ENCODE measurements at regions not wholly inside any gene's neighbourhood (a gene's known extent, or its start where the extent isn't known, plus 50 kb on each side); places are given as distances from the start of the nearest gene placed in this dataset.

DNA sequence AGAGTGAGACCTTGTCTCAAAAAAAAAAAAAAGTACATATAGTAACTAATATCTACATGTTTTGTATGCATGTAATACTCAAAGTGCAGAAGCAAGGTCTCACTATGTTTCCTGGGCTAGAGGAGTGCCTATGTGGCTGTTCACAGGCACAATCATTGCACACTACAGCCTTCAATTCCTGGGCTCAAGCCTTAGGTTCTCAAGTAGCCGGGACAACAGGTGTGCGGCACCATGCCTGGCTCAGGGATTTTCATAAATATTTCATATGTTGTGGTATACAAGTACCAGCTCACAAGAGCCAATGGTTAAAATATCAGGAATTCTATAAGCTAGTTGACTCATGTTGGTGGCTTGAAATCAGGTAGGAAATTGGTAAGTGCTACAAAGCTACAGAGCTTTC is 94.8 kb downstream of the LARP7 start:
- H4K8ac ChIP-seq (ENCODE audit: low read depth in 2 of 2, low read length in 2 of 2), result no peak overlapping the region
- no peak overlapping the region for H2AFZ ChIP-seq (replicated peaks; ENCODE audit: low read length, poor library complexity)
- H4K5ac ChIP-seq (ENCODE audit: low read depth, low read length), result no peak overlapping the region
- H3K23ac ChIP-seq (ENCODE audit: low read depth, low read length), result no peak overlapping the region
- H2AK9ac ChIP-seq (replicated peaks; ENCODE audit: low read depth, low read length, poor library complexity), result no peak overlapping the region
- H2BK5ac ChIP-seq (ENCODE audit: low read depth, low read length, poor library complexity, severe bottlenecking), result no peak overlapping the region
- H3K9me1 ChIP-seq (ENCODE audit: insufficient read depth, low read length), result no peaks in the 10 kb centered on the region
- no peak overlapping the region for H3K18ac ChIP-seq (ENCODE audit: low read depth, low read length)
- ChIA-PET POLR2A (ENCODE audit: unreplicated experiment) (no interaction called here), CTCF (no interaction called here)
- DNase-seq (no peak), ATAC-seq (ENCODE audit: low read depth) (no peak)
- no peak overlapping the region for H2BK15ac ChIP-seq (ENCODE audit: low read depth, low read length)
- no peak overlapping the region for H3K4me3 ChIP-seq (ENCODE audit: insufficient read depth, low read depth, low read length)
- no peaks in the 10 kb centered on the region for H3K9me3 ChIP-seq (ENCODE audit: control insufficient read depth, insufficient read depth, low read length)
- H3K36me3 ChIP-seq (ENCODE audit: control insufficient read depth, insufficient read depth, low read length), result no peaks in the 10 kb centered on the region
- in situ Hi-C loops (cut with MboI; ENCODE audit: low sequenced_read_pairs), result no loop called here
- H3K9ac ChIP-seq (ENCODE audit: low read depth, low read length), result no peak overlapping the region
- H3K14ac ChIP-seq (replicated peaks; ENCODE audit: low read depth, low read length), result no peak overlapping the region
- H3K4ac ChIP-seq (ENCODE audit: low read depth, low read length), result no peak overlapping the region
- no peaks in the 10 kb centered on the region for H3K27me3 ChIP-seq (ENCODE audit: control insufficient read depth, insufficient read depth, low read length)
- H3K4me1 ChIP-seq (ENCODE audit: control insufficient read depth, insufficient read depth, low read length), result no peaks in the 10 kb centered on the region
- no peak overlapping the region for H4K91ac ChIP-seq (ENCODE audit: insufficient read depth, low read depth, low read length)
- H3K27ac ChIP-seq (ENCODE audit: insufficient read depth, low read length), result no peak overlapping the region
- no peak overlapping the region for H3K56ac ChIP-seq (ENCODE audit: extremely low read depth, insufficient read depth, low read length)
- no peak overlapping the region for H3K4me2 ChIP-seq (ENCODE audit: low read depth, low read length)
- H3K79me1 ChIP-seq (ENCODE audit: low read depth in 1 of 2, low read length in 2 of 2), result no peaks in the 10 kb centered on the region
- intact Hi-C loops (cut with micrococcal nuclease), result no loop called here
- H2AK5ac ChIP-seq (ENCODE audit: low read depth, low read length), result no peak overlapping the region
- no TSS peak for BruUV-seq (replicated peaks)
- H2BK20ac ChIP-seq (ENCODE audit: low read depth, low read length), result no peak overlapping the region
- TF ChIP-seq BHLHE40 (IDR thresholded peaks at IDR 0.05; ENCODE audit: low read depth, low read length) (no peak), RAD21 (IDR thresholded peaks at IDR 0.05; ENCODE audit: low read length) (no peak), CHD1 (IDR thresholded peaks at IDR 0.05; ENCODE audit: low read depth, low read length) (no peak), SMC3 (IDR thresholded peaks at IDR 0.05; ENCODE audit: low read depth, low read length) (no peak), CEBPB (IDR thresholded peaks at IDR 0.05; ENCODE audit: low read depth, low read length) (no peak)
- TF ChIP-seq, protein P1, sequence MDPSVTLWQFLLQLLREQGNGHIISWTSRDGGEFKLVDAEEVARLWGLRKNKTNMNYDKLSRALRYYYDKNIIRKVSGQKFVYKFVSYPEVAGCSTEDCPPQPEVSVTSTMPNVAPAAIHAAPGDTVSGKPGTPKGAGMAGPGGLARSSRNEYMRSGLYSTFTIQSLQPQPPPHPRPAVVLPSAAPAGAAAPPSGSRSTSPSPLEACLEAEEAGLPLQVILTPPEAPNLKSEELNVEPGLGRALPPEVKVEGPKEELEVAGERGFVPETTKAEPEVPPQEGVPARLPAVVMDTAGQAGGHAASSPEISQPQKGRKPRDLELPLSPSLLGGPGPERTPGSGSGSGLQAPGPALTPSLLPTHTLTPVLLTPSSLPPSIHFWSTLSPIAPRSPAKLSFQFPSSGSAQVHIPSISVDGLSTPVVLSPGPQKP (IDR thresholded peaks at IDR 0.05; ENCODE audit: borderline replicate concordance, low read depth, low read length), result no peak
- H2BK120ac ChIP-seq (ENCODE audit: low read depth, low read length), result no peak overlapping the region
- no CpG with 5 or more reads among the region's 2 CpGs for WGBS, 2 experiments (ENCODE audit: extremely low coverage in 2 of 2, insufficient read length in 1 of 2)
- no peaks in the 10 kb centered on the region for H4K20me1 ChIP-seq (ENCODE audit: insufficient read depth, low read length)
- dilution Hi-C loops (cut with HindIII; ENCODE audit: low sequenced_read_pairs, unreplicated experiment), result no loop called here

Measured in IMR-90 (cell line).